Natural killer cell (primary cell): ENCODE measurements at regions not wholly inside any gene's neighbourhood (a gene's known extent, or its start where the extent isn't known, plus 50 kb on each side); places are given as distances from the start of the nearest gene placed in this dataset.
A peak's percentile ranks its signal among the peaks of the same experiment; 100 is the strongest.

Source experiments
- ATAC-seq, 3 donors: fragments of 150-1000 bp in 2 of 3; fragments of 200-7000 bp in 1 of 3; cut with Tn5 transposase; 1 replicate in 1 of 3; 2 replicates in 2 of 3; pipeline ENCODE4 v1.10.0; 2021; ENCODE audit warnings: mild to moderate bottlenecking in 2 of 3, moderate library complexity in 2 of 3
- DNase-seq, 2 donors: peaks; one replicate each; pipeline versions ENCODE4 v3.0.0 to v3.0.0-alpha.2; 2013 to 2021; ENCODE audit warnings: mixed read lengths in 1 of 2
- H3K27ac ChIP-seq: one replicate; pipeline ENCODE4 v1.5.1; 2013; ENCODE audit warnings: mild to moderate bottlenecking, low read length
- H3K27me3 ChIP-seq: one replicate; pipeline ENCODE4 v1.6.1; 2013; ENCODE audit warnings: low read length; ENCODE audit not compliant: control insufficient read depth, insufficient read depth
- H3K36me3 ChIP-seq: one replicate; pipeline ENCODE4 v1.6.1; 2013; ENCODE audit warnings: low read length; ENCODE audit not compliant: control insufficient read depth, insufficient read depth
- H3K4me1 ChIP-seq: one replicate; pipeline ENCODE4 v1.6.1; 2013; ENCODE audit warnings: low read length; ENCODE audit not compliant: control insufficient read depth, insufficient read depth
- H3K4me3 ChIP-seq: one replicate; pipeline ENCODE4 v1.5.1; 2013; ENCODE audit warnings: low read length
- H3K9me3 ChIP-seq: one replicate; pipeline ENCODE4 v1.6.1; 2013; ENCODE audit warnings: low read length; ENCODE audit not compliant: control insufficient read depth, insufficient read depth
- H3K27ac Mint-ChIP-seq, 2 donors: one replicate each; pipeline ENCODE4 v1.8.0; 2022; ENCODE audit warnings: mild to moderate bottlenecking in 2 of 2, mixed read lengths in 2 of 2, moderate library complexity in 1 of 2
- H3K27me3 Mint-ChIP-seq, 2 donors: one replicate each; pipeline ENCODE4 v1.8.0; 2022; ENCODE audit warnings: low read depth in 2 of 2, mixed read lengths in 2 of 2
- H3K36me3 Mint-ChIP-seq: one replicate; pipeline ENCODE4 v1.8.0; 2022; ENCODE audit warnings: mixed read lengths
- H3K4me1 Mint-ChIP-seq, 2 donors: one replicate each; pipeline ENCODE4 v1.8.0; 2022; ENCODE audit warnings: mixed read lengths in 2 of 2
- H3K4me3 Mint-ChIP-seq: one replicate; pipeline ENCODE4 v1.8.0; 2022; ENCODE audit warnings: mild to moderate bottlenecking, moderate library complexity, mixed read lengths
- H3K9me3 Mint-ChIP-seq, 2 donors: one replicate each; pipeline ENCODE4 v1.8.0; 2022; ENCODE audit warnings: mixed read lengths in 2 of 2
- WGBS: methylation state at CpG from one replicate; pipeline ENCODE4 v1.1.7; 2013; ENCODE audit warnings: missing lambda C conversion rate; ENCODE audit not compliant: insufficient coverage; 5-methylcytosine and 5-hydroxymethylcytosine counted together
- intact Hi-C: fragments of 100-400 bp; cut with micrococcal nuclease; formaldehyde crosslinking; loops from one replicate; pipeline ENCODE4 v1.14.2; 2022
- TF ChIP-seq, protein P1 (sequence below): fragments of 200-600 bp; IDR thresholded peaks from one replicate; pipeline ENCODE4 v1.8.0; 2022; ENCODE audit warnings: antibody characterized with exemption

DNA sequence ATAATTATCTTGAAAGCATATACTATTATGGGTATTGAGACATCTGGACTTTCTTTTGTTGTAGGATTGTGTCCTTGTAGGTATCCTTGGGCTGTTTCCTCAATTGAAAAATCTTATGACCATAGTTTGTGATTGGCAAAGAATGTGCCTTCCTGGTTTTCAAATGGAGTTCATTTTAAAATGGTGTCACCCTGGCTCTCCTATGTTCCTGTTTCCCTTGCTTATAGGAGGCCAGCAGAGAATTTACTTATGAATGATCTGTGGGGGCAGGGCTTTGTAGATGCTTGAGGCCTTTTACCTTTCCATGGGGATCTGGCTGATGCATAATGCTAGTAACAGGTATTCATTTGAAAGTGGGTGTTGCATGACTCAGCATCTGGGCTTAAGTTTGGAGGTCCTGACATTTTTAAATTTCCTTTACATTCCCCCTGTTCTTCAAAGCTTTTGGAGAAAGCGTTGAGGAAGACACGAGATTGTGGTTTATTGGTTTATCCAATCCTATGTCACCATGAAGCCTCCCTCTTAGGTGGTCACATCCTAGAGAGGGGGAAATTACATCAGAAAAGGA is 135.0 kb upstream of the PROKR2 start:
- H3K9me3 Mint-ChIP-seq: no peaks in the 10 kb centered on the region
- no CpG with 5 or more reads among the region's 2 CpGs for WGBS

DNA sequence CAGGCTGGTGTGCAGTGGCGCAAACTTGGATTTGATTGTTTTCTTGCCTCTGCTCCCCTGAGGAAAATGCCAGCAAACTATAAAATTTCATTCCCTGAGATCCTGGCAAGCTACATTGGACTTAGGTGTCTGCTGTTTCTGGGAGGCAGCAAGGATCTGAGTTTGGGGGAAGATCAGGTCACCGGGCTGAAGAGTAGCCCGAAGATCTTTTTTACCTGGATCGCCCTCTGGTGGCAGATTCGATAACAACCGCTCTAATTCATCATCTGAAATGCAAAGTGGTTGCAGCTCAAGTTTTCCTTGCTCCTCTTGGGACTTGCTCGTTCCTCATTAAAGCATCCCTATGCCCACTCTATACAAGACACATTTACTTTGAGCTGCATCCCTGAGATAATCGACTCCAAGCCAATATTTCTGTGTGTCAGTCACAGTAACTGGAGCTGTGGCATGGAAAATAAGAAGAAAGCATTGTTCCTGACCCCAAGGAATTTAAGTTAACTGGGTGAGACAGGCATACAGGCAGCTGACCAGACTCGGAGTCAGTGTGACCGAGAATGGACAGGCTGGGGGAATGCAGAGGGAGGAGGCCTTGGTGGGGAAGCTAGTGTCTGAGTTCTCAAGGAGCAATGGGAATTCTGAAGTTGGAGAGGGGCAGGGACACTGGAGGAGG is 131.8 kb upstream of the PROKR2 start:
- WGBS: 20% methylated on average over 10 of the region's 10 CpGs
- ATAC-seq: peak in 1 of 3 donors; percentile 67

More for the DNA sequence above, 135.0 kb upstream of the PROKR2 start:
- TF ChIP-seq, protein P1, sequence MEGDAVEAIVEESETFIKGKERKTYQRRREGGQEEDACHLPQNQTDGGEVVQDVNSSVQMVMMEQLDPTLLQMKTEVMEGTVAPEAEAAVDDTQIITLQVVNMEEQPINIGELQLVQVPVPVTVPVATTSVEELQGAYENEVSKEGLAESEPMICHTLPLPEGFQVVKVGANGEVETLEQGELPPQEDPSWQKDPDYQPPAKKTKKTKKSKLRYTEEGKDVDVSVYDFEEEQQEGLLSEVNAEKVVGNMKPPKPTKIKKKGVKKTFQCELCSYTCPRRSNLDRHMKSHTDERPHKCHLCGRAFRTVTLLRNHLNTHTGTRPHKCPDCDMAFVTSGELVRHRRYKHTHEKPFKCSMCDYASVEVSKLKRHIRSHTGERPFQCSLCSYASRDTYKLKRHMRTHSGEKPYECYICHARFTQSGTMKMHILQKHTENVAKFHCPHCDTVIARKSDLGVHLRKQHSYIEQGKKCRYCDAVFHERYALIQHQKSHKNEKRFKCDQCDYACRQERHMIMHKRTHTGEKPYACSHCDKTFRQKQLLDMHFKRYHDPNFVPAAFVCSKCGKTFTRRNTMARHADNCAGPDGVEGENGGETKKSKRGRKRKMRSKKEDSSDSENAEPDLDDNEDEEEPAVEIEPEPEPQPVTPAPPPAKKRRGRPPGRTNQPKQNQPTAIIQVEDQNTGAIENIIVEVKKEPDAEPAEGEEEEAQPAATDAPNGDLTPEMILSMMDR: no peak
- no peaks in the 10 kb centered on the region for H3K9me3 ChIP-seq
- Mint-ChIP-seq H3K36me3 (no peaks in the 10 kb centered on the region), H3K27ac (no peak overlapping the region), H3K27me3 (peaks cover 3 to 19% of the 10 kb centered on the region in 2 donors), H3K4me3 (no peak overlapping the region), H3K4me1 (no peaks in the 10 kb centered on the region)
- intact Hi-C loops: no loop called here
- no peaks in the 10 kb centered on the region for H3K4me1 ChIP-seq
- H3K4me3 ChIP-seq: no peak overlapping the region
- DNase-seq: no peak
- ATAC-seq: no peak
- H3K27me3 ChIP-seq: no peaks in the 10 kb centered on the region
- no peaks in the 10 kb centered on the region for H3K36me3 ChIP-seq
- H3K27ac ChIP-seq: no peak overlapping the region

DNA sequence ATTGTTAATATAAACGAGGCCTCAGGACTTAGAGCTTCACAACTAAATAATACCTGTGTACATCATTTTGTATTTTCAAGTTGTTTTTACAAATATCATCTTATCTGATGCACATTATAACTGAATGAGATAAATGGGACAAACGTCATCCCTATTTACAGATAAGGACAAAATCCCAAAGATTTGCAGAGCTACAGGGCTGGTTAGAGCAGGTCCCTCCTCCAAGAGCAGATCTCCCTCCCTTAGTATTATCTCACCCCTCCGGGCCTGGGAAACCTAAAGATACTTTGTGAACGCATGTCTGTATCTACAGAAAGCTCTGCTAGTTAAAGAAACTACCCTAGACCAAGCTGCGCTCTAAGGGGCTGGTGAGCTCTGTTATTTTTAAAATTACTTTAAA is 130.4 kb upstream of the PROKR2 start:
- TF ChIP-seq, protein P1: no peak
- no peak overlapping the region for H3K4me3 ChIP-seq
- 83% methylated on average over 3 of the region's 5 CpGs for WGBS
- no peaks in the 10 kb centered on the region for H3K4me1 ChIP-seq
- no peaks in the 10 kb centered on the region for H3K36me3 ChIP-seq
- peaks cover 7 to 39% of the 10 kb centered on the region in 2 donors for H3K27me3 Mint-ChIP-seq
- no peaks in the 10 kb centered on the region for H3K9me3 Mint-ChIP-seq
- H3K36me3 Mint-ChIP-seq: no peaks in the 10 kb centered on the region
- H3K4me1 Mint-ChIP-seq: no peaks in the 10 kb centered on the region
- no peak overlapping the region for H3K27ac ChIP-seq
- no peaks in the 10 kb centered on the region for H3K9me3 ChIP-seq
- DNase-seq (no peak), ATAC-seq (no peak)
- intact Hi-C loops: no loop called here
- H3K27me3 ChIP-seq: no peaks in the 10 kb centered on the region
- no peak overlapping the region for H3K4me3 Mint-ChIP-seq
- H3K27ac Mint-ChIP-seq: no peak overlapping the region

More for the DNA sequence above, 131.8 kb upstream of the PROKR2 start:
- no peak overlapping the region for H3K4me3 ChIP-seq
- no peaks in the 10 kb centered on the region for H3K27me3 ChIP-seq
- peak; percentile 45 to 64 for DNase-seq
- intact Hi-C loops: loop anchor here (1.0 kb wide), 1 partner anchor 243 kb away; no protein-coding TSS in a partner anchor
- no peak overlapping the region for H3K27ac ChIP-seq
- no peaks in the 10 kb centered on the region for H3K4me1 ChIP-seq
- no peaks in the 10 kb centered on the region for H3K36me3 ChIP-seq
- Mint-ChIP-seq H3K27me3 (peaks cover 3 to 39% of the 10 kb centered on the region in 2 donors), H3K4me1 (no peaks in the 10 kb centered on the region), H3K4me3 (no peak overlapping the region), H3K9me3 (no peaks in the 10 kb centered on the region), H3K27ac (no peak overlapping the region), H3K36me3 (no peaks in the 10 kb centered on the region)
- TF ChIP-seq, protein P1: peak; percentile 85
- H3K9me3 ChIP-seq: no peaks in the 10 kb centered on the region
